HUES64 (cell line): ENCODE measurements at regions not wholly inside any gene's neighbourhood (a gene's known extent, or its start where the extent isn't known, plus 50 kb on each side); places are given as distances from the start of the nearest gene placed in this dataset.
"Not testable (repeated sequence)": the region's sequence is repeated elsewhere in the genome, so short reads cannot be mapped to it uniquely, and the experiment has no call there.

ENCODE experiments used
- H3K27ac ChIP-seq: 2 replicates; pipeline ENCODE4 v1.7.0; 2013; ENCODE audit warnings: low read depth, low read length, inconsistent platforms
- H3K27me3 ChIP-seq: 2 replicates; pipeline ENCODE4 v1.6.1; 2013; ENCODE audit warnings: mild to moderate bottlenecking, low read length; ENCODE audit not compliant: insufficient read depth
- H3K36me3 ChIP-seq: 2 replicates; pipeline ENCODE4 v1.6.1; 2013; ENCODE audit warnings: mild to moderate bottlenecking, low read length; ENCODE audit not compliant: insufficient read depth
- H3K4me1 ChIP-seq: 2 replicates; pipeline ENCODE4 v1.6.1; 2013; ENCODE audit warnings: mild to moderate bottlenecking, low read length, moderate library complexity; ENCODE audit not compliant: insufficient read depth
- H3K4me3 ChIP-seq: 2 replicates; pipeline ENCODE4 v1.5.1; 2013; ENCODE audit warnings: mild to moderate bottlenecking, low read length, moderate library complexity
- H3K9ac ChIP-seq: 2 replicates; pipeline ENCODE4 v1.6.1; 2013; ENCODE audit warnings: mild to moderate bottlenecking, low read depth, low read length
- H3K9me3 ChIP-seq: 2 replicates; pipeline ENCODE4 v1.6.1; 2013; ENCODE audit warnings: low read depth, low read length; ENCODE audit not compliant: insufficient read depth
- WGBS: fragments of 150-250, 120-280 bp; methylation state at CpG from one replicate; pipeline ENCODE4 v1.1.7; 2013; ENCODE audit warnings: missing lambda C conversion rate; 5-methylcytosine and 5-hydroxymethylcytosine counted together

DNA sequence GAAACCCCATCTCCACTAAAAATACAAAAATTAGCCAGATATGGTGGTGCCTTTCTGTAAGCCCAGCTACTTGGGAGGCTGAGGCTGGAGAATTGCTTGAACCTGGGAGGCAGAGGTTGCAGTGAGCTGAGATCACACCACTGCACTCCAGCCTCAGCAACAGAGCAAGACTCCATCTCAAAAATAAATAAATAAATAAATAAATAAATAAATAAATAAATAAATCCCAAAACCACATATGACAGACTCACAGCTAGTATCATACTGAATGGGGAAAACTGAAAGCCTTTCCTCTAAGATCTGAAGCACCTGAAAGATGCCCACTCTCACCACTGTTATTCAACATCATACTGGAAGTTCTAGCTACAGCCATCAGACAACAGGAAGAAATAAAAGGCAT lies 97.3 kb downstream of the TTC6 start:
- not testable (repeated sequence) for H3K27ac ChIP-seq, H3K4me3 ChIP-seq, H3K9me3 ChIP-seq, H3K9ac ChIP-seq, H3K36me3 ChIP-seq, H3K27me3 ChIP-seq, H3K4me1 ChIP-seq

DNA sequence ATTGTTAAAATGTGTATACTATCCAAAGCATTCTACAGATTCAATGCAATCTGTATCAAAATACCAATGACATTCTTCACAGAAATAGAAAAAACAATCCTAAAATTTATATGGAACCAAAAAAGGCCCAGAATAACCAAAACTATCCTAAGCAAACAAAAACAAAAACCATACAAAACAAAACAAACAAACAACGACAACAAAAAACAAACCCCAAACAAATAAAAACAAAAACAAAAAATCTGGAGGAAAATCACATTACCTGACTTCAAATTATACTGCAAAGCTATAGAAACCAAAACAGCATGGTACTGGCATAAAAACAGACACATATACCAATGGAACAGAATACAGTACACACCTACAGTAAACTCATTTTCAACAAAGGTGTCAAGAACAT lies 98.0 kb downstream of the TTC6 start:
- not testable (repeated sequence) for H3K4me1 ChIP-seq, H3K27ac ChIP-seq, H3K9ac ChIP-seq, H3K4me3 ChIP-seq, H3K27me3 ChIP-seq, H3K9me3 ChIP-seq, H3K36me3 ChIP-seq
- WGBS = 94% methylated on average over 1 of the region's 1 CpG

DNA sequence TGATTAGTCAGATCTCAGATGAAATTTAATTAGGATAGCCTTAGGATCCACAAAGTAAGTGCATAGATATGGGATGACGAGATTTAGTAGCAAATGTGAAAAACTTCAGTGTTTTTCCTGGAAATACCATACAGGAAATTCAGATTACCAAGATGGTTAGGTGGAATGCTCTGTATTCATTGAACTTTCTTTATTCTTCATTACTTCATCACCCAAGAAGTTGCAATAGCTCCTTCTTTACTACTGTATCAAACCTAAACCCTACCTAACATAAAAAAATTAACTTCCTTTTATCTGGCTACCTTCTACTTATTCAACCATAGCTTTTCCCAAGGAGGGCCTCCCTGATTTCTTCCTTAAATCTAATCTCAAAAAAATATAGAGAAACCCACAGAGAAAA lies 100.4 kb downstream of the TTC6 start:
- Histone ChIP-seq H3K4me1 (no peaks in the 10 kb centered on the region), H3K27ac (no peak overlapping the region), H3K4me3 (no peak overlapping the region), H3K9me3 (peaks cover 8% of the 10 kb centered on the region; the same call in 1 of the 2 replicates), H3K9ac (no peak overlapping the region), H3K36me3 (no peaks in the 10 kb centered on the region), H3K27me3 (no peaks in the 10 kb centered on the region)
- 82% methylated on average over 1 of the region's 1 CpG for WGBS

DNA sequence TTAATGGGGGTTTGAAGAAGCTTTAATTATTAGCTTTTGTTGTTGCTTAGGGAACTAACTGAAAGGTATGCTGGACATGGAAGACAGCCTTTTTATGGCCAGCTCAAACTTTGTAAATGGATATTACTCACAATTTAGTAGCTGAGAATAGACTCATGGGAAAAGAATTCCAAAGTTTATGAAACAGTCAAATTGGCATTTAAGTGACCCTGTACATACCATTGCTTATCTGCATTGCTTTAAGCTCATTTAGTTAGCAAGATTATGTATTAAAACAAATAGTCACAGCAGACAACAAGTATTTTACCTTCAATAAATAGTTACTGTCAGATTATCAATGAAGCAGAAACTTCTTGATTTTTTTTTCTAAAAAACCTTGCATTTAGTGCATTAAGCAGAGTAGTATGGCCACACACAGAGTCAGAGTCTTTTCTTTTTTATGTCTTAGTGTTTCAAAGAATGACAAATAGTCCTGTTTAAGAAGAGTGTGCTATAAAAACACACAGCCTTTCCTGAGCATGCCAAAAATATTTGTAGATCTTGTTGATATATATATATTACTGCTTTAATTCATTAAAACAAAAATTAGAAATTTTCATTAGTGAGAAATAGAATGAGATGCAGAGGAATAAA lies 102.2 kb downstream of the TTC6 start:
- Histone ChIP-seq H3K27ac (no peak overlapping the region), H3K9ac (no peak overlapping the region), H3K4me1 (no peaks in the 10 kb centered on the region), H3K36me3 (no peaks in the 10 kb centered on the region), H3K9me3 (peaks cover 8% of the 10 kb centered on the region; the same call in 1 of the 2 replicates), H3K4me3 (no peak overlapping the region), H3K27me3 (no peaks in the 10 kb centered on the region)

DNA sequence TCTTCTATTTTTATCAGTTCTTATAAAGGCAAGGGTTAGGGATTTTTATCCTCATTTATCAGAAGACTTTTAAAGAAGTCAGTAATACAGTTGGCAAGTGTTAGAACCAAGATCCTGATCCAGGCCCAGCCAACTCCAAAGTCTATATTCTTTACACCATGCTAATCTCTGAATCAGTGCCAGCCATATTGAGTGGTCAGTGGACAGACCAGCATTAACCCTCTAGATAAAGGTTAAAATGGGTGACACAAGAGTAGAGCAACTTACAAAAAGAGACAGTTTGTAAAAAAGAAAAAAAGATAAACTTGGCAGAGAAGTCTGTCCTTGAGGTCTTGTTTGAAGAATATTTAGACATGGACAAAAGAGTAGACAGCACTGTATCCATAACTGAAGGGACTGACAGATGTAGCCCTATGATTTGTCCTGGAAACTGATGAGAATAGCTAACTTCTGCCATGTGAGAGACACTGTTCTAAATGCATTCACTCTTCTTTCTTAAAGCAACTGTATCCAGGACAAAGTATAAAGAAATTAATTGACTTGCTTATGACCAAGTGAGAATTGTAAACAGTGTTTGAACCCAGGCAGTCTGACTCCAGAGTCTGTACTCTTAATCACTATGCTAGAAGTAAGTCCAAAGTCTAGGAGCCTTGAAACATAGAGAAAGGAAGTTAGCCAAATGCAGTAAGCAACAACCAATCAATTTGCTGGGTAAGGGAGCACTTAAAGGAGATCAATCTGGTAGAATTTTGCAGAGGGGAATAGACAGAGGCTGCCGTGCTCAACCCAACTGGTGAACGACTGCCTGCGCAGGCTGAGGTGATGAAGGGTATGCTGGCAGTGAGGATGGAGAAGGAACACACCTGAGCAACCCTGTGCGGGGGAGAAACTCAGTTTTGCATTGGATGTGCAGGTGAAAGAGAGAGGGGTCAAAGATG lies 103.7 kb downstream of the TTC6 start:
- Histone ChIP-seq H3K4me3 (no peak overlapping the region), H3K27ac (no peak overlapping the region), H3K9ac (no peak overlapping the region), H3K36me3 (no peaks in the 10 kb centered on the region), H3K9me3 (peaks cover 3% of the 10 kb centered on the region; the same call in 1 of the 2 replicates), H3K4me1 (no peaks in the 10 kb centered on the region), H3K27me3 (no peaks in the 10 kb centered on the region)
- 94% methylated on average over 4 of the region's 4 CpGs for WGBS

DNA sequence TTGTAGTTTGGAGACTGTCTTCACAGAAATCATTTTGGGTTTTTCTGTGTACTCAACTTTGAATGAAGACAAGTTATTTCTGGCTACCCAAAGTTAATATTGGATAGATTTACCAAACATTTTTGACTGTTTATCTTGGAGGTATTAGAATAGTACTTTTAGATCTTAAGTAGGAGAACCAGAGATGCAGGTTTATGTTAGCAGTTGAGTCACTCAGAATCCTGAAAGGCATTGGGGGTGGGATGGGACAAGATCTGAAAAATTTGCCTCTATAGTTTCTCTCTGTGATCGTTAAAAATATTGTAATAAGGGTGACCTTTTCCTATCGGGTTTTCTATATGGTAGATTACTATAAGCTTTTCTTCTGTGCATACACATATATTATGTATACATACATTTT lies 112.3 kb downstream of the TTC6 start:
- H3K9ac ChIP-seq = no peak overlapping the region
- 100% methylated on average over 1 of the region's 2 CpGs for WGBS
- no peaks in the 10 kb centered on the region for H3K27me3 ChIP-seq
- H3K4me3 ChIP-seq = no peak overlapping the region
- H3K4me1 ChIP-seq = no peaks in the 10 kb centered on the region
- no peak overlapping the region for H3K27ac ChIP-seq
- no peaks in the 10 kb centered on the region for H3K9me3 ChIP-seq
- no peaks in the 10 kb centered on the region for H3K36me3 ChIP-seq

DNA sequence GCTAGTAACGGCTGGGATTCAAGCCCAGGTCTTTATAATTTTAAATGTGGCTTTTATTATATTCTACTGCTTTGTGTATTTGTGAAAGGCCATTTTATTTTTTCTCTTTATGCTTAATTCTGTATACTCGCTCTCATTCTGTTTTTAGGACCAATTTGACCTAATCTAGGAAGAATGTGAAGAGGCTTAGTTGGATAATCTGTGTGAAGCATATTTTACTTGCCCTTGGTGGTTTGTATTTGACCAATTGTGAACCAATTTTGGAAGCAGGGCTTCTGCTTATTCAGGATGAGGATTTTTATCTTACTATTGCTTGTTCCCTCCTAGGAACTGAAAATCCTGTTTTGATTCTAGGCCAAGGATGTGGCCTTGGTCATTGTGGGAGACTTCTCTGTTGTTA lies 113.1 kb downstream of the TTC6 start:
- no peak overlapping the region for H3K9ac ChIP-seq
- H3K36me3 ChIP-seq = no peaks in the 10 kb centered on the region
- no peak overlapping the region for H3K4me3 ChIP-seq
- 100% methylated on average over 1 of the region's 2 CpGs for WGBS
- H3K27ac ChIP-seq = no peak overlapping the region
- H3K4me1 ChIP-seq = no peaks in the 10 kb centered on the region
- H3K9me3 ChIP-seq = no peaks in the 10 kb centered on the region
- H3K27me3 ChIP-seq = no peaks in the 10 kb centered on the region

DNA sequence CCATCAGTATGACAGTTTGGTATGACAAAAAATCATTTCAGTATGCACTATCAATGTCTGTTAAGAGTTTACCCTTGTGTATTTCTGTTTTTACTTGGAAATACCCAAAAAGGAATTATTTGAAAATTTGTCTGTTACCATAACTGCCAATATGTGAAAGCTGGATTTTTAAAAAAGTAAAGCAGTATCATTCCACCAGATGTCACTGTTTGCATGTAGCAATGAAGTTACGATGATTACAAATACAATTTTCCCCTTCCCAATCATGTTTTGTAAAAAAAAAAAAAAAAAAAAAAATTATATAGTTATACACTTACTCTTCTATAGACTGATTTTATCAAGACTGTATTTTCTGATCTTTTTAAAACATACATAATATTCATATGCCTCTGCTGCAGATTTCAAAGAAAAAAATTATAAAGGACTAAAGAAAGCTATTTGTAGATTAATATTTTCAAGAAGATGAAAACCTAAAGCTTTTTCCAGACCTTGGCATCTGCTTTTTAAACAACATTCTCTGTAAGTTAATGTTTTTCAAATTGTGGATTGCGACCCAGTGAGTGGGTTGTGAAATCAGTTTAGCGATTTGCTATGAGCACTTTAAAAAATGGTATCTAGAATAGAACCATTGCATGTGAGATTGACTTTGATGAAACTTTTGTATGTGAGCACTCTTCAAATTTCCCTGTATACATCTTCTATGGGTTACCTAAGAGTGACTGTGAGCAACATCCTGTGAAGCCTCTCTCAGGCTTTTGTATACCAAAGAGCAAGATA lies 114.2 kb downstream of the TTC6 start:
- Histone ChIP-seq H3K4me3 (no peak overlapping the region), H3K27ac (no peak overlapping the region), H3K36me3 (no peaks in the 10 kb centered on the region), H3K9me3 (no peaks in the 10 kb centered on the region), H3K9ac (no peak overlapping the region), H3K4me1 (no peaks in the 10 kb centered on the region), H3K27me3 (no peaks in the 10 kb centered on the region)
- 98% methylated on average over 2 of the region's 3 CpGs for WGBS

DNA sequence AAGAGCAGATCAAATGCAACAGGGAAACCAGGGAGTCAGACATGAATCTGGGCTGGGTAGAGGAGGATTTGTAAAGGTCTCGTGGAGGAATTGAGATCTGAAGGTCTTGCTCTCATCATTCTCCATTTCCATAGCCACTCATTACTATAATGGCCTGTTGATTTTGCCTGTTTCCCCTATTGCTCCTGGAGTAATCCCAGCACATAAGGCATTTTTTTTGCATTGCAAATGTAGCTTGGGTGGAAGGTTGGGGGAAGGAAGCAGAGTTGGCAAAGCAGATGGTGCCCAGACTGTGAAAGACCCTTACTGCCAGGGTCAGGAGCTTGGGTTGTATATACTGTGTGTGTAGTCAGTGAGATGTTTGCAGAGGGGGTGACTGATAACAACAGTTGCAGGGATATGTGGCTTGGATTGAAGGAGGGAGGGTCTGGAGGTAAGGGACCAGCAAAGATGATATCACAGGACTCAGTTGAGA lies 116.0 kb downstream of the TTC6 start:
- WGBS = 71% methylated on average over 1 of the region's 1 CpG
- no peaks in the 10 kb centered on the region for H3K27me3 ChIP-seq
- H3K36me3 ChIP-seq = no peaks in the 10 kb centered on the region
- H3K9me3 ChIP-seq = no peaks in the 10 kb centered on the region
- no peak overlapping the region for H3K4me3 ChIP-seq
- H3K27ac ChIP-seq = no peak overlapping the region
- H3K9ac ChIP-seq = no peak overlapping the region
- no peaks in the 10 kb centered on the region for H3K4me1 ChIP-seq

DNA sequence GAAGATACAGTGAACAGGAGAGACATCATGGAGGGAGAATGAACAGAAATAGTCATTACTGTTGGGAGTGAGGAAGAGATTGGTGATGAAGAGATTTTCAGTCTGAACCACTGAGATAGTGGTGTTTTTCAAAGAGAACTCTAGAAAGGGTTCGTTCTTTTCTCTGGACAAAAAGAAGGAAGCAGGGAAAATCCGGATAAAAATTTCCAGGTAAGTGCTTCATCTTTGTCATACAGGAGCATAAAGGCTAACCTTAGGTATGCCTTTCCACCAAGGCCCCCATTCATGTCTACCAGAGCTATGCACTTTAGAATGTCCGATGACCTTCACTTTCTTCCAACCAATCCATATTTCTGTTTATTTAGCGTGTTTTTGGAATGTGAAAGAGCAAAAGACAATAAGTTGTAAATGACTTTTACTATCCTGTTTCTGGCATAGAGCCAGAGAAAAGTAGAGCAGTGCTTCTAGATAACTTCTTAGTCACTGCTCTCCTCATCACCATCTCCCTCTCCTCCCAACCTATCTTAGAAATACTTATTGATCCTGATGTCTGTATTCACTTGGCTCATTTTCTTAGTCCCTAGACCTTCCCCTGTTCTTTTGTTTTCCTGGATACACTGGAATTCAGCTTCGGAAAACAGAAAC lies 116.5 kb downstream of the TTC6 start:
- Histone ChIP-seq H3K27me3 (no peaks in the 10 kb centered on the region), H3K9ac (no peak overlapping the region), H3K36me3 (no peaks in the 10 kb centered on the region), H3K4me1 (no peaks in the 10 kb centered on the region), H3K9me3 (no peaks in the 10 kb centered on the region), H3K4me3 (no peak overlapping the region), H3K27ac (no peak overlapping the region)
- 93% methylated on average over 4 of the region's 5 CpGs for WGBS

DNA sequence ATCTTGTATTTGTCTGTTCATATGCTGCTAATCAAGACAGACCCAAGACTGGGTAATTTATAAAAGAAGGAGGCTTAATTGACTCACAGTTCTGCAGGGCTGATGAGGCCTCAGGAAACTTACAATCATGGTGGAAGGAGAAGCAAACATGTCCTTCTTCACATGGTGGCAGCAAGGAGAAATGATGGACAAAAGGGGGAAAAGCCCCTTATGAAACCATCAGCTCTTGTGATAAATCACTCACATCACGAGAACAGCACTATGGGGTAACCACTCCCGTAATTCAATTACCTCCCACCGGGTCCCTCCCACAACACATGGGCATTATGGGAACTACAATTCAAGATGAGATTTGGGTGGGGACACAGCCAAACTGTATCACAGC lies 117.0 kb downstream of the TTC6 start:
- not testable (repeated sequence) for H3K9ac ChIP-seq, H3K9me3 ChIP-seq, H3K4me1 ChIP-seq, H3K4me3 ChIP-seq, H3K36me3 ChIP-seq, H3K27me3 ChIP-seq, H3K27ac ChIP-seq
- WGBS = 97% methylated on average over 3 of the region's 3 CpGs
